GM21786 (cell line): ENCODE measurements at regions not wholly inside any gene's neighbourhood (a gene's known extent, or its start where the extent isn't known, plus 50 kb on each side); places are given as distances from the start of the nearest gene placed in this dataset.
"Not testable (repeated sequence)": the region's sequence is repeated elsewhere in the genome, so short reads cannot be mapped to it uniquely, and the experiment has no call there.

Source experiments
- ATAC-seq: cut with Tn5 transposase; IDR thresholded peaks from one replicate; pipeline ENCODE4 v1.9.1; 2021; ENCODE audit not compliant: unreplicated experiment

DNA sequence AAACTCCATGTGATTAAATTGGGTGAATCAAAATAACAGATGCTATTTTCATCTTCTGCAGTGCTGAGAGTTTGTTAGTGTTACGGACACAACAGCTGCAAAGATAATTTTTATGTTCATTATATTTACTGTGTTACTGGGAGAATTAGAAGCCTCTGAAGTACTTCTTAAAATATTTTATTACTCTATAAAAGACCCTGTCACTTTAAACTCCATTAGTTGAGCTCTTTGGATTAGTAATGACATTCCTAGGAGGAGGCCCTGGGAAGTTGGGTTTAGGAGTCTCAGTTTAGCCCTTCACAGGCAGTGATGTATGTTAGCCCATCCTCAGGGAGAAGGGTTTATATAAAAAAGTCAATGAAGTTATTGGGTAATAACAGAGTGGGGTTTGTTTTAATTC, 596.7 kb downstream of the JRKL start:
- no peak for ATAC-seq

DNA sequence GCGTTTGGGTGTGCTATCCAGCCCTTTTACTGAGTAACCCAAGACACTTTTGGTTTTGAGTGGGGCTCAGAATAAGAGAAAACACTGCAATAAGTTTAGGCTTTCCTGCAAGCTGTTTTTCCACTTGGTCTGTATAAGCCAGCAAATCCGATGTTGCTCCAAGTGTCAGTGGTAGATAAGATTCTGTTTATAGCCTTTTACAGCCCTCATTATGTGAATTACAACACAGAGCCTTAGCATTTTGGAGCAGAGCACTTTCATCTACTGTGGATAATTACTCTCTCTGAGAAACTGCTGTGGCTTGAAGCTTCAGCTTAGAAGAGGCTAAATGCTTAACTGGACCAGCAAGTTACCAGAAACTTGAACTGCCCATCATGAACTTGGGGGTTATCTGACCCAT, 601.1 kb downstream of the JRKL start:
- no peak for ATAC-seq

DNA sequence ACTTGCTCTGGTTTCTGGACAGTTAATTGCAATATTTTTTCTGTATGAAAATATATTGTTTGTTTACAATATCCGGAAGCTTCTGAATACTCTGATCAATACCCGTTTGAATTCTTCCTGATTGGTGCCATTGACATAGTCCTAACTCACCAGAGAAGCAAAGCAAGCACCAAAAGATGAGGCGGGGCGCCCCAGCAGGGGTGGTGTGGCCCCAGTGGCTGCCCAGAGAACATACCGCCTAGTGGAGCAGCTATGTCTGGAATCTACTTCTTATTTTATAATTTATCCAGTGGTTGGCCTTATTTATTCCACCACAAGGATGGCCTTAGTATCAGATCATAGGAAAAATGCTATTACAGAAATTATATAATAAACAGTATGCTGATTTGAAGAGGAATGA, 610.7 kb downstream of the JRKL start:
- ATAC-seq: no peak

DNA sequence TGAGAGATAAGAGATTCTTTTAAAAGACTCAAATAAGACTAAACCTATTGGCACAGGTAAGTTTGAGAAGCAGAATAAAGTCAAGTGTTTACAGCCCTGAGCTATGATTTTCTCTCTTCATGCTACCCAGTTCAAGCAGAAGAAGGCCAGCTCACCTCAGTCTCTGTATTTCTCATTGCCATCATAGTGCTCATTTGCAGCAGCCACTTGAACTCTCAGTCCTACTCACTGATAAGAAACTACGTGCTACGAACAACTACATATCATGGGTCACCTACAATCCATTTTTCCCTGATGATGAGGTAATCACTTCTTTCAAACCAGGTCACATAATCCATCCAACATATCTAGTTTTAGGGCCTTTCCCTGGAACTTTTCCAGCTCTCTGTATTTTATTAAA, 617.5 kb downstream of the JRKL start:
- ATAC-seq: no peak

DNA sequence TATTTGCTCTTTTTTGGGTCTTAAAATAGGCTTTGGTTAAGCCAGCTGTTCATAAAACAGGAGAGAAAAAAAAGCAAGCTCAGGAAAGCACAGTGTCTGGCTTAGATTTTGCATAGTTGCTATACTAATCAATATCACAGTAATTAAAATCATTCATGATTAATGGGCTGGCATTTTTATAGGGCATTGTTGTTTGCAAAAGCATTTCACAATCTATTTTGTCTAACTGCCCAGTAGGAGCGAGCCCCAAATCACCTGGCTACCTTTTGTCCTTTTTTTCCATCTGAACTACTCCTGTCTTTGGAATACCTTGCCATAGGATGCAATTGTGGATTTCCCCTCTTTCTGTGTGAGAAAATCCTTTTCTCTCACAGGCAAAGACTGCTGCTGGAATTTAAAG, 619.8 kb downstream of the JRKL start:
- ATAC-seq: no peak

DNA sequence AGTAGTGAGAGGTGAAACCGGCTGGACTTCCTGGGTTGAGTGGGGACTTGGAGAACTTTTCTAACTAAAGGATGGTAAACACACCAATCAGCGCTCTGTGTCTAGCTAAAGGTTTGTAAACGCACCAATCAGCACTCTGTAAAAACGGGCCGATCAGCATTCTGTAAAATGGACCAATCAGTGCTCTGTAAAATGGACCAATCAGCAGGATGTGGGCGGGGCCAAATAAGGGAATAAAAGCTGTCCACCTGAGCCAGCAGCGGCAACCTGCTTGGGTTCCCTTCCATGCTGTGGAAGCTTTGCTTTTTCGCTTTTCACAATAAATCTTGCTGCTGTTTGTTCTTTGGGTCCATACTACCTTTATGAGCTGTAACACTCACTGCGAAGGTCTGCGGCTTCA, 621.2 kb downstream of the JRKL start:
- ATAC-seq: not testable (repeated sequence)

DNA sequence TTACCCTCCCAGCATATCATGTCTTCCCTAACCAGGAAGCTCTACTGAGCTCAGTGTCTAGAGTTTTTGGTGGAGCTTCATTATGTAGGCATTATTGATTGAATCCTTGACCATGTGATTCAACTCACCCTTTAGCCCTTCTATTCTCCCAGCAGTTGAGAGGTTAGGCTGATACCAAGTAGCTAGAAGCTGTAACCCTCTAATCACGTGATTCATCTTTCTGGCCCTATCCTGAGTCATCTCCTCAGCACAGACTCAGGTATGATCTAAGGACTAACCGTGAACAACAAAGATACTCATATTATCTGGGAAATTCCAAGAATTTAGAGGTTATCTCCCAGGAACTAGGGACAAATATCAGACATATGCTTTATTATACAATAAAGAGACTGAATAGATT, 625.5 kb downstream of the JRKL start:
- no peak for ATAC-seq

DNA sequence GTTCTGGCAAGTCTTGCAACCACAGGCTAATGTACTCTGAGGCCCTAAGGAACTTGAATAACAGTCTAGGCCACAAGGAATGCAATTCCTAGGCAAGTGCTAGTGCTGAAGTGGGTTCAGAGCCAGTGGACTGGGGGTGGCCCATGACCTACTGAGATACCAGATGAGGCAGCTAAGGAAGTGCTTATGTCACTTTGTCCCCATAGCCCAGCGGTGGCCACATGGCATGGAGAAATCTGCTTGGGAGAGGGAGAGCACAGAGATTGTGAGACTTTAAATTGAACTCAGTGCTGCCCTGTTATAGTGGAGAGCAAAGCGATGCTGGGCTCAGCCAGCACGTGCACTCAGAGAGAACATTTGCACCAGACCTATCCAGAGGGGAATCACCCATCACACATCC, 629.5 kb downstream of the JRKL start:
- no peak for ATAC-seq

DNA sequence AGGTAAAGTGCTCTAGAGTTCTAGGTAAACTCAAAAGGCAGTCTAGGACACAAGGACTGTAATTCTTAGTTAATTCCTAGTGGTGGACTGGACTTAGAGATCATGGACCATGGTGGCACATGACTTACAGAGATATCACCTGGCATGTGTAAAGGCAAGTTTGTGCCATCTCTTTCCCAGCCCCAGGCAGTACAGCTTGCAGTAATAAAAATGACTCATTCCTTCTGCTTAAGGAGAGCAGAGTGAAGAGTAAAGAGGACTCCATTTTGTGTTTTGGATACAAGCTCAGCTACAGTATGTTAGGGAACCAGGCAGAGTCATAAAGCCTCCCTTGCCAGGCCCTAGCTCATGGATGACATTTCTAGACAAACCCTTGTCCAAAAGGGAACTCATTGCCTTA, 629.9 kb downstream of the JRKL start:
- no peak for ATAC-seq

DNA sequence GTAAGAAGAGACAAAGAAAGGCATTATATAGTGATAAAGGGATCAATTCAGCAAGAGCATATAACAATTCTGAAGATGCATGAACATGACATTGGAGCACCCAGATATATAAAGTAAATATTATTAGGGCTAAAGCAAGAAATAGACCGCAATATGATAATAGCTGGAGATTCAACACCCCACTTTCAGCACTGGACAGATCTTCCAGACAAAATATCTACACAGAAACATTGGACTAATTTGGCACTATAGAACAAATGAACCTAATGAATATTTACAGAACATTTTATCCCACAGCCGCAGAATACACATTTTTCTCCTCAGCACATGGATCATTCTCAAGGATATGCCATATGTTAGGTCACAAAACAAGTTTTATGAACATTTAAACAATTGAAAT, 633.1 kb downstream of the JRKL start:
- ATAC-seq: no peak

DNA sequence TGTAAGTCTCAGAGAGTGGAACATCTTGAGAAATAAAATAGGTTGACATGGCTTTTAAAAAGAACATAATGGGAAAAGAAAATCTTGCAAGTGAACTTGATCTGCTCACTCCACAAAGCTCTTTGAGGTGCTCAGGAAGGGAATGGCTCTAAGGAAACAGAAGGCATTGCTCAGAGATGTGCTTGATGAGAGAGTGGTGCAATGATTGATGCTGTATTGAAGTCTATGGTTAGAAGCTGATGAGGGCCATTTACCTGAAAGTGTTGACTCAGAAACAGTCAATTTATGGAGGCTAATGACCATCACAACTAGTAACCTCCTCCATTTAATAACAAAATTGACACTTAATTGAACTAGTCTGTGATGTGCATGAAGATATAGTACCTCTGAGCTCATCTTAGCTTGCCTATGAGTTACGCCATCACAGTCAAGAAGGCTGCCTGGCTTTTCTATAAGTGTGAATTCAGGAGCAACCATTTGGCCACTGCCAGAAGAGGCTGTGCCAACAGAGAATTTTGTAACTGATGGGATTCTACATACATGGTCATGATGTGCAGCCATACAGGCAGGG, 639.1 kb downstream of the JRKL start:
- no peak for ATAC-seq

DNA sequence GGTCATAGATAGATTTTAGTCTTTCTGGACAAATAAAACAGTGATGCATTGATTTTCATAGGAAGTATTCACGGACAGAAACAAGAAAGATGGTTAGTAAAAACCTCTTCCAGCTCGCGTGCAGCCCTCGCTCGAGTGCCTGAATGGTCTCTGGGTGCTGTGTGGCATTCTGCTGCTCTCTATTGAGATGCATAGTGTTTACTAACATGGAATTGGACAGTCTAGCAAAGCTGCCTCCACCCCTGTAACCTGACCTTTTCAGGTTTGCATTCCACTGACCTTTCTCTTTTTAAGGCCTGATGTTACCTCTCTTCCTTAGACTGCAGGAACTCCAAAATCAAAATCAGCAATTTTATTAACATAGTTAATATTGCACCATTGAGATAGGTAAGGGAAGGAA, 643.4 kb downstream of the JRKL start:
- ATAC-seq: no peak

DNA sequence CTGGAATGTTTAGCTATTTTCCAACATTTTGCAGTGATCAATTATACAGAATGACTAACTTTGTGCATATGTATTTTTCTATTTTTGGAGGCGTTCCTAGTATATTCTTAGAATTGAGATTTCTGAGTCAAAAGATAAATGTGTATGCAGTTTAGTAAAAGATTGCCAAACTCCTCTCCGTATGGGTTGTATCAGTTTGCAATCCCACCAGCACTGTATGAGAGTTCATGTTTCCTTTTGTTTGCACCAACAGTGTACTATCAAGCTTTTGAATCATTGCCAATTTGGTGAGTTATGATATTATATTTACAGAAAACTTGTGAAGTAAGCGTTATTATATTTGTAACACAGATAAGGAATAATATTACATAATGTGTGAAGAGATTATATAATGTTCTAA, 658.7 kb downstream of the JRKL start:
- ATAC-seq: no peak

DNA sequence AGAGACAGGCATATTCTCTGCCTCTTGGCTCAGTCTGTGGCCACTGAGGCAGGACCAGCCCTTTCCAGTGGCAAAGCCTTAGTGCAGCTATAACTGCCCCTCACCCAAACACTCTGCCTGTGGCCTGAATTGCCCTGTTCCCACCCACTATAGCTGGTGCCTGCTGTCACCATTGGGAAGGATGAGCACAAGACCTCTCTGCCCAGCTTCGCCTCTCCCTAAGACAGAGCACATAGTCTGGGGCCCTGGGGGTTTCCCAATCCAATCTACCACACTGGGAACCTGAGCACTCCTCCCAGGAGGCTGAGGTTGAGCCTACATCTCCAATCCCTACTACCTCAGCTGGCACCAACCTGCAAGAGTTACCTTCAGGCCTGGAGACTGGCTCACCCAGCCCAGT, 670.4 kb downstream of the JRKL start:
- no peak for ATAC-seq

DNA sequence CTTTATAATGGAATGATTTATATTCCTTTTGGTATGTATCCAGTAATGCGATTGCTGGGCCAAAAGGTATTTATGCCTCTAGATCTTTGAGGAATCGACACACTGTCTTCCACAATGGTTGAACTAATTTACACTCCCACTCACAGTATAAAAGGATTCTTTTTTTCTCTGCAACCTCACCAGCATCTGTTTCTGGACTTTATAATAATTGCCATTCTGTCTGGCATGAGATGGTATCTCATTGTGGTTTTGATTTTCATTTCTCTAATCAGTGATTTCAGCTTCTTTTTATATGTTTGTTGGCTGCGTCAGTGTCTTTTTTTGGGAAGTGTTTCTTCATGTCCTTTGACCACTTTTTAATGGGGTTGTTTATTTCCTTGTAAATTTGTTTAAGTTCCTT, 679.3 kb downstream of the JRKL start:
- no peak for ATAC-seq

DNA sequence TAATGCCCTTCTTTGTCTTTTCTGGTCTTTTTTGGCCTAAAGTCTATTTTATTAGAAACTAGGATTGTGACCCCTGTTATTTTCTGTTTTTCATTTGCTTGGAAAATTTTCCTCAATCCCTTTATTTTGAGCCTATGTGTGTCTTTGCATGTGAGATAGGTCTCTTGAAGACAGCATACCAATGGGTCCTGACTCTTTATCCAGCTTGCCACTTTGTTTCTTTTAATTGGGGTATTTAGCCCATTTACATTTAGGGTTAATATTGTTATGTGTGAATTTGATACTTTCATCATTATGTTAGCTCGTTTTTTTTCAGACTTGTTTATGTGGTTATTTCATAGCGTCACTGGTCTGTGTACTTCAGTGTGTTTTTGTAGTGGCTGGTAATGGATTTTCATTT, 682.6 kb downstream of the JRKL start:
- no peak for ATAC-seq

DNA sequence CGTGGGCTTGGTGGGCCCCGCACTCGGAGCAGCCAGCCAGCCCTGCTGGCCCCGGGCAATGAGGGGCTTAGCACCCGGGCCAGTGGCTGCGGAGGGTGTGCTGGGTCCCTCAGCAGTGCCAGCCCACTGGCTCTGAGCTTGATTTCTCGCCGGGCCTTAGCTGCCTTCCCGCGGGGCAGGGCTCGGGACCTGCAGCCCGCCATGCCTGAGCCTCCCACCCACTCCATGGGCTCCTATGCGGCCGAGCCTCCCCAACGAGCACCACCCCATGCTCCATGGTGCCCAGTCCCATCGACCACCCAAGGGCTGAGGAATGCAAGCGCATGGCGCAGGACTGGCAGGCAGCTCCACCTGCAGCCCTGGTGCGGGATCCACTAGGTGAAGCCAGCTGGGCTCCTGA, 686.9 kb downstream of the JRKL start:
- ATAC-seq: not testable (repeated sequence)

DNA sequence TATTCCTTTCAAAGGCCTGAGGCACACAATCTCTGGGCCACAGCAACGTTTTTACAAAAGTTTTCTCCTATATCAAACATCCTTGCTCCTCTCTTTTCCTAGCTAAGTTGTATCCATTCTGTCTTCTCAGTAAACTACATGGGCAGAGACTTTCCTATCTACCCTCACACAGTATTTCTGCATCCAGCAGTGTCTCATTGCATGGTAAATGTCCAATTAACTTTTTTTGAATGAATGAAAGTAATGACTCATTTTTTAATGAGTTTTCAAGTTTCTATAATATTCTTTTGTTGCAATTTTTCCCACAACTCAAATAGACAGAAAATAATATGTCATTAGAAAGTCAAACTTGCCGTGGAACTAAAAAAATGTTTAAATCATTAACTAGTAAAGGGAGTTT, 688.6 kb downstream of the JRKL start:
- no peak for ATAC-seq

DNA sequence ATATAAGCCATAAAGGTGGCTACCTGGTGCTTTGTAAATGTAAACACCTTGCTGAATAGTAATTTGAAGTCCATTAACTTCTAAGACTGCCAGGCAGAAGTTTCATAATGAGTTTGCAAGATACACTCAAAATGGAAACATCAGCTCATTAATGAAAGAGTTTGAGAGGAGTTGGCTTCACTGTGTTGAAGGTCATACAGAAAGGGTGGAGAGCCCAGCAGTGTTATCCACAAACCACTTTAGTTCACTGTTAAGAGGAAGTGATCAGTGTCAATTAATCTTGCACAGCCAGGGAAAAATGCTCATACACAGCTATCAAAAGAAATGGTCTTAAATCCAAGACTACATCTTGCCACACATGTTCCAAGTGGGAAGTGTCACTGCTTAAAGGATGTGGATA, 689.4 kb downstream of the JRKL start:
- ATAC-seq: no peak

DNA sequence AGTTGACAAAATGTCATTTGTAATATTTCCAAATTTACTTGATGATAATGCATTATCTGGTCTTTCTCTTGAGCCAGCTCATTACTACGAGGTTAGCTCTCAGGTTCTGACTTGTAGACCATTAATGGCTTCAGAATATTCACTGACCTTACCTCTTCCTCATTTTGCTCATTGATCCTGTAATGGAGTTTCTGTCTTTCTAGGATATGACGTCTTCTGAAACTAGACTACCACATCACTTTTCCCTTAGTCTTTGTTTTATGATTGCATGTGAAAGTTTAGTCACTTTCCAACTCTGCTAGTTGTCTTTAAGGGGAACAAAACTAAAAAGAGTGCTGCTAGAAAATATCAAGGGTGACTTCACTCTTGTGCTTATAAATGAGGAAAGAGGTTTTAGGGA, 697.6 kb downstream of the JRKL start:
- peak; percentile 56 for ATAC-seq

DNA sequence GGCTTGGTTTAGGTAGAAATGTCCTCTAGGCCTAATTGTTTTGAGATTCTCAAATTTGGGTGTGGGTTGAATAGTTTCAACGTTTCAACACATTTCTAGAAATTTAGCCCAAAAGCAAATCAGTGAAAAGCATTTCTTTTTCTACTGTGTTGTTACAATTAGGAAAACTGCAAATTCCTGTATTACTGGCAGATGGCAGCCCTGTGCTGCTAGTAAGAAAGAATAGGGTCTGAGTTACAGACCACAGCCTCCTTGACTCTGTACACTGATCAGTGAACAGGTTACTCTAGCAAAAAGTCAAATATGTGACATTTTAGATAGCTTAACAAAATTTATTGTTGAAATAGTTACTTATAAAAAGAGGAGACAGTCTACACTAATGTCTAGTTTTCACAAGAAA, 703.0 kb downstream of the JRKL start:
- no peak for ATAC-seq

DNA sequence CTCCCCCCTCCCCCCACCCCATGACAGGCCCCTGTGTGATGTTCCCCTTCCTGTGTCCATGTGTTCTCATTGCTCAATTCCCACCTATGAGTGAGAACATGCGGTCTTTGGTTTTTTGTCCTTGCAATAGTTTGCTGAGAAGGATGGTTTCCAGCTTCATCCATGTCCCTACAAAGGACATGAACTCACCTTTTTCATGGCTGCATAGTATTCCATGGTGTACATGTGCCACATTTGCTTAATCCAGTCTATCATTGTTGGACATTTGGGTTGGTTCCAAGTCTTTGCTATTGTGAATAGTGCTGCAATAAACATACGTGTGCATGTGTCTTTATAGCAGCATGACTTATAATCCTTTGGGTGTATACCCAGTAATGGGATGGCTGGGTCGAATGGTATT, 712.4 kb downstream of the JRKL start:
- not testable (repeated sequence) for ATAC-seq

DNA sequence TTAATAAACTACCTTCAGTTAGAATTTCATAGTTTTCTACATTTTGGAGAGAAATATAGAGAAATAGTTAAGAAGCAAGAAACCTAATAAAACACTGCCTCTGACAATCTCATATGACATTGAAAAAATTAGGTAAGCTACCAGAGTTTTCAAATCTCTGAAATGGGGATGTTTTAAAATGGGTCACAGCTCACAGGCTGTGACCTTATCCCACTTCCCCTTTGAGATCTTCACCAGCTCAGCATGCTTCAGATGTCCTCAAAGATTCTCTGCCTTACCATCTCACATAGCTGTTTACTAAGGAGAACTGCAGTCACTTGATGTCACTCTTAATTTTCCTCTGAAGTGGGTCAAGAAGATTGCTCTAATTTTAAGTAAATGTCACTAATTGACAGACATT, 717.8 kb downstream of the JRKL start:
- peak; percentile 70 for ATAC-seq

DNA sequence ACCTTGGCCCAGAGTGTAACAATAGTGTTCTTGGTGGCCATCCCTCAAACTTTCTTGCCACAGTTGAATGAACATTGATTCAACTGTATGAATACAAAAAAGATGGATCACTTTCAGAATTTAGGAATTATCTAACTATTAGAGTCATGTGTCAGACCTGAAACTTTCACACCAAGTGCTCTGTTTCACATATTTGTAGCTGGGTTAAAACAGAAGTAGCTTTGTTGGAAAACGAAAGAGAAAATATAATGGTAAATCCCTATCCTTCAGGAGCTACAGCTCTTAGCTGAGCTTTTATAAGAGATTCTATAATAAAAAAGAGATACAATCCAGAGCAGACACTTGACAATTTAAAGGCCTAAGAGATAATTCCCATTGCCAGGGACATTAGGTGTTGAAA, 719.3 kb downstream of the JRKL start:
- ATAC-seq: no peak
